ENCODE measurements at regions not wholly inside any gene's neighbourhood (a gene's known extent, or its start where the extent isn't known, plus 50 kb on each side); places are given as distances from the start of the nearest gene placed in this dataset.

DNA sequence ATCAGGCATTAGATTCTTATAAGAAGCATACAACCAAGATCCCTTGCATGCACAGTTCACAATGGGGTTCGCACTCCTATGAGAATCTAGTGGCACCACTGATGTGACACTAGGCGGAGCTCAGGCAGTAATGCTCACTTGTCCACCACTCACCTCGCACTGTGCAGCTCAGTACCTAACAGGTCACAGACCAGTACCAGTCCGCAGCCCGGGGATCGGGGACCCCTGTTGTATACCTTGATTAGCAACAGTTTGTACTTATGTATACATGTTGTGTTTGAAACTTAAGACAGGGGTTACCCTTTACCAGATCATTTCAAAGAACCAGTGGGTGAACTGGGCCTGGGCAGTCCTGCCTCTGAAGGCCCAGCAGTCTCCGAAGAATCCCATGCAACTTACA is 103.7 kb downstream of the PMP22 start:
- Histone ChIP-seq H3K4me3 (ENCODE audit: low read depth, low read length) (no peak overlapping the region), H3K9me3 (ENCODE audit: severe bottlenecking) (peaks cover 3% of the 10 kb centered on the region), H3K27ac (no peak overlapping the region), H3K27me3 (ENCODE audit: insufficient read depth, low read depth, severe bottlenecking) (no peaks in the 10 kb centered on the region), H3K36me3 (no peaks in the 10 kb centered on the region)
- no peak for TF ChIP-seq CTCF (IDR thresholded peaks at IDR 0.05; ENCODE audit: low read depth, low read length)
- no peak for DNase-seq

DNA sequence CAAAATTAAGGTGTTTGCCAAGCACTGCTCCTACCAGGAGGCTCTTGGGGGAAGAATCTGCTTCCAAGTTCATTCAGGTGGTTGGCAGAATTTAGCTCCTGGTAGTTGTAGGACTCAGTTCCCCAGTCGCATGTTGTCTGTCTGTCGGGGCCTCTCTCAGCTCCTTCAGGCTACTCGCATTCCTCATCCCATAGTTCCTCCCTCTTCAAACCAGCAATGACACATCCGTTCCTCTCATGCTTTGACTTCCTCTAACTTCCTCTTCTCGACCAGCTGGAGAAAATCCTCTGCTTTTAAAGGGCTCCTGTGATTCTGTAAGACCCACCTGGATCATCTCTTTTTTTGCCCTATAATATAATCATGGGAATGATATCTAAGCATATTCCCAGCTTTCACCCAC is 108.1 kb downstream of the PMP22 start:
- DNase-seq, result no peak
- H3K9me3 ChIP-seq (ENCODE audit: severe bottlenecking), result no peaks in the 10 kb centered on the region
- no peak for TF ChIP-seq CTCF (IDR thresholded peaks at IDR 0.05; ENCODE audit: low read depth, low read length)

GRCh38 chr17:15154618-15155017 is 110.5 kb downstream of the PMP22 start:
- Histone ChIP-seq H3K4me3 (ENCODE audit: low read depth, low read length) (no peak overlapping the region), H3K27me3 (ENCODE audit: insufficient read depth, low read depth, severe bottlenecking) (no peaks in the 10 kb centered on the region), H3K36me3 (no peaks in the 10 kb centered on the region), H3K9me3 (ENCODE audit: severe bottlenecking) (no peaks in the 10 kb centered on the region), H3K27ac (no peak overlapping the region)
- DNase-seq, result no peak
- TF ChIP-seq CTCF (IDR thresholded peaks at IDR 0.05; ENCODE audit: low read depth, low read length), result no peak

More for the DNA sequence above, 108.1 kb downstream of the PMP22 start:
- H3K27me3 ChIP-seq (ENCODE audit: insufficient read depth, low read depth, severe bottlenecking), result no peaks in the 10 kb centered on the region
- no peaks in the 10 kb centered on the region for H3K36me3 ChIP-seq
- H3K4me3 ChIP-seq (ENCODE audit: low read depth, low read length), result no peak overlapping the region
- no peak overlapping the region for H3K27ac ChIP-seq

GRCh38 chr17:15145621-15146020 is 119.5 kb downstream of the PMP22 start:
- no peak for DNase-seq
- no peaks in the 10 kb centered on the region for H3K36me3 ChIP-seq
- no peaks in the 10 kb centered on the region for H3K27me3 ChIP-seq (ENCODE audit: insufficient read depth, low read depth, severe bottlenecking)
- TF ChIP-seq CTCF (IDR thresholded peaks at IDR 0.05; ENCODE audit: low read depth, low read length), result no peak
- H3K4me3 ChIP-seq (ENCODE audit: low read depth, low read length), result no peak overlapping the region
- H3K9me3 ChIP-seq (ENCODE audit: severe bottlenecking), result peaks cover 3% of the 10 kb centered on the region
- no peak overlapping the region for H3K27ac ChIP-seq

DNA sequence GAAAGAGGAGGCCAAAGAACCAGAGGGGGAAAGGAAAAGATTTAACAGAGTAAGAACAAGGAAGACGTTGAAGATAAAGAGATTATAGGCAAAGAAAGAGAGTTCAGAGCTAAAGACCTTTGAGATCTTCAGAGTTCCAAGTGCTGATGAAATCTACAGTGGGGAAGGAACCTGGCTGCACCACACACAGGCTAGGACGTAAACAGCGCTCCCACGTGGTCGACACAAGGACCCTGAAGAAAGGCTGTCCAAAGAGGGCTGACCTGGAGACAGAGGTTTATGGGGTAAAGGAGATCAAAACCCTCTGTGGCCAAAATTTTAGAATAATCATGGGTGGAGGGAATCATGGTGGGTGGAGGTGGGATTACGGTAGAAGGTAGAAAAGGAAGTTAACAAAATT is 121.6 kb downstream of the PMP22 start:
- Histone ChIP-seq H3K4me3 (ENCODE audit: low read depth, low read length) (no peak overlapping the region), H3K9me3 (ENCODE audit: severe bottlenecking) (peaks cover 3% of the 10 kb centered on the region), H3K36me3 (no peaks in the 10 kb centered on the region), H3K27me3 (ENCODE audit: insufficient read depth, low read depth, severe bottlenecking) (no peaks in the 10 kb centered on the region), H3K27ac (no peak overlapping the region)
- TF ChIP-seq CTCF (IDR thresholded peaks at IDR 0.05; ENCODE audit: low read depth, low read length), result no peak
- DNase-seq, result no peak

- no peaks in the 10 kb centered on the region for H3K36me3 ChIP-seq
- no peak for DNase-seq
- no peak for TF ChIP-seq CTCF (IDR thresholded peaks at IDR 0.05; ENCODE audit: low read depth, low read length)
- H3K27ac ChIP-seq, result no peak overlapping the region
- H3K27me3 ChIP-seq (ENCODE audit: insufficient read depth, low read depth, severe bottlenecking), result no peaks in the 10 kb centered on the region
- H3K4me3 ChIP-seq (ENCODE audit: low read depth, low read length), result no peak overlapping the region
- H3K9me3 ChIP-seq (ENCODE audit: severe bottlenecking), result no peaks in the 10 kb centered on the region
These were observed 130.8 kb downstream of the PMP22 start for GRCh38 chr17:15134363-15134762.

Data from WERI-Rb-1 (cell line).